PC-3 (cell line): ENCODE measurements at regions not wholly inside any gene's neighbourhood (a gene's known extent, or its start where the extent isn't known, plus 50 kb on each side); places are given as distances from the start of the nearest gene placed in this dataset.

Experiments
- ATAC-seq: fragments of 200-7000 bp; cut with Tn5 transposase; 2 replicates; pipeline ENCODE4 v1.9.1; 2020; ENCODE audit warnings: mild to moderate bottlenecking, moderate library complexity
- BruUV-seq: library from RNA; stranded (reverse); fragments of 400-500 nt; replicated peaks from 2 replicates; lab custom pipeline; 2021; lab: Mats Ljungman, UMichigan
- CTCF ChIA-PET: fragments of 300-600 bp; sonication (Branson Sonifier 250); formaldehyde crosslinking; loops from one replicate; lab custom pipeline; 2022; ENCODE audit warnings: antibody characterized with exemption; lab: Charles Lee
- POLR2A ChIA-PET: fragments of 300-600 bp; sonication (Branson Sonifier 250); formaldehyde crosslinking; loops from one replicate; lab custom pipeline; 2022; ENCODE audit warnings: antibody characterized with exemption; ENCODE audit not compliant: unreplicated experiment; lab: Charles Lee
- DNase-seq: peaks from one replicate; pipeline ENCODE4 v3.0.0-alpha.2; 2015
- H2AFZ ChIP-seq: fragments of 300-600 bp; sonication (generic); 2 replicates; pipeline ENCODE4 v1.6.0; 2016; ENCODE audit warnings: antibody characterized with exemption, low read length
- H3F3A ChIP-seq: fragments of 300-600 bp; sonication (generic); one replicate; pipeline ENCODE4 v1.6.0; 2017; ENCODE audit warnings: antibody characterized with exemption, low read length, control low read depth, mild to moderate bottlenecking; ENCODE audit not compliant: unreplicated experiment
- H3K27ac ChIP-seq: fragments of 300-600 bp; sonication (generic); 2 replicates; pipeline ENCODE4 v1.5.1; 2016; ENCODE audit warnings: mild to moderate bottlenecking, low read length
- H3K27me3 ChIP-seq: fragments of 300-600 bp; sonication (generic); 2 replicates; pipeline ENCODE4 v1.6.1; 2016; ENCODE audit warnings: low read length, mixed read lengths
- H3K36me3 ChIP-seq: fragments of 300-600 bp; sonication (generic); 2 replicates; pipeline ENCODE4 v1.6.1; 2016; ENCODE audit warnings: low read depth, mixed run types, low read length, mixed read lengths
- H3K4me1 ChIP-seq: fragments of 300-600 bp; sonication (generic); 2 replicates; pipeline ENCODE4 v1.5.1; 2016; ENCODE audit warnings: low read length; ENCODE audit not compliant: insufficient read depth
- H3K4me2 ChIP-seq: fragments of 300-600 bp; sonication (generic); 2 replicates; pipeline ENCODE4 v1.6.0; 2016; ENCODE audit warnings: low read length
- H3K4me3 ChIP-seq: fragments of 300-600 bp; sonication (generic); 2 replicates; pipeline ENCODE4 v1.5.1; 2016; ENCODE audit warnings: mild to moderate bottlenecking, low read length, mixed read lengths
- H3K79me2 ChIP-seq: fragments of 300-600 bp; sonication (generic); 2 replicates; pipeline ENCODE4 v1.6.1; 2017; ENCODE audit warnings: low read length, mixed read lengths
- H3K9ac ChIP-seq: fragments of 300-600 bp; sonication (generic); 2 replicates; pipeline ENCODE4 v1.6.0; 2016; ENCODE audit warnings: mild to moderate bottlenecking, low read length
- H3K9me2 ChIP-seq: fragments of 300-600 bp; sonication (generic); replicated peaks from 2 replicates; pipeline ENCODE4 v1.6.1; 2016; ENCODE audit warnings: mixed run types, low read length, mixed read lengths
- H3K9me3 ChIP-seq: fragments of 300-600 bp; sonication (generic); 2 replicates; pipeline ENCODE4 v1.6.1; 2016; ENCODE audit warnings: low read length, mixed read lengths
- H4K20me1 ChIP-seq: fragments of 300-600 bp; sonication (generic); 2 replicates; pipeline ENCODE4 v1.6.1; 2016; ENCODE audit warnings: low read length, mixed read lengths
- CTCF ChIP-seq: fragments of 300-600 bp; sonication (generic); conservative IDR thresholded peaks from 2 replicates; pipeline ENCODE4 v1.5.1; 2017; ENCODE audit warnings: antibody characterized with exemption, low read depth, mild to moderate bottlenecking, low read length
- EZH2 ChIP-seq: fragments of 300-600 bp; sonication (generic); IDR thresholded peaks from one replicate; pipeline ENCODE4 v1.6.1; 2017; ENCODE audit warnings: antibody characterized with exemption, mild to moderate bottlenecking, low read length; ENCODE audit not compliant: unreplicated experiment
- EZH2phosphoT487 ChIP-seq: fragments of 300-600 bp; sonication (generic); IDR thresholded peaks from 2 replicates; pipeline ENCODE4 v1.6.1; 2018; ENCODE audit warnings: mild to moderate bottlenecking, antibody characterized with exemption, low read length, borderline replicate concordance
- intact Hi-C: fragments of 100-400 bp; cut with micrococcal nuclease; formaldehyde crosslinking; loops from 2 replicates; pipeline ENCODE4 v1.9.0; 2023

GRCh38 chr4:75179510-75179909 lies 246.6 kb downstream of the PARM1 start:
- TF ChIP-seq CTCF (no peak), EZH2phosphoT487 (no peak), EZH2 (no peak)
- POLR2A ChIA-PET, result no interaction called here
- BruUV-seq, result no TSS peak
- Histone ChIP-seq H3K36me3 (no peaks in the 10 kb centered on the region), H3K9ac (no peak overlapping the region), H3K27me3 (no peaks in the 10 kb centered on the region), H3K27ac (no peak overlapping the region), H2AFZ (no peak overlapping the region), H3K4me3 (no peak overlapping the region), H3K4me1 (peaks cover 17% of the 10 kb centered on the region), H3F3A (no peaks in the 10 kb centered on the region), H3K4me2 (no peak overlapping the region), H3K9me3 (no peaks in the 10 kb centered on the region), H4K20me1 (no peaks in the 10 kb centered on the region), H3K9me2 (no peaks in the 10 kb centered on the region), H3K79me2 (no peaks in the 10 kb centered on the region)
- CTCF ChIA-PET, result no interaction called here
- DNase-seq, result no peak
- intact Hi-C loops, result no loop called here
- no peak for ATAC-seq

GRCh38 chr4:75172551-75172950 lies 239.6 kb downstream of the PARM1 start:
- Histone ChIP-seq H3K79me2 (no peaks in the 10 kb centered on the region), H3K36me3 (no peaks in the 10 kb centered on the region), H2AFZ (no peak overlapping the region), H3F3A (no peaks in the 10 kb centered on the region), H3K9me3 (no peaks in the 10 kb centered on the region), H4K20me1 (no peaks in the 10 kb centered on the region), H3K4me2 (no peak overlapping the region), H3K4me1 (no peaks in the 10 kb centered on the region), H3K9me2 (no peaks in the 10 kb centered on the region), H3K27ac (no peak overlapping the region), H3K4me3 (no peak overlapping the region), H3K9ac (no peak overlapping the region), H3K27me3 (no peaks in the 10 kb centered on the region)
- CTCF ChIA-PET, result no interaction called here
- intact Hi-C loops, result no loop called here
- TF ChIP-seq EZH2phosphoT487 (no peak), EZH2 (no peak), CTCF (no peak)
- ATAC-seq (no peak), DNase-seq (no peak)
- no TSS peak for BruUV-seq
- POLR2A ChIA-PET, result no interaction called here

- Histone ChIP-seq H3K4me3 (no peak overlapping the region), H3K9me2 (no peaks in the 10 kb centered on the region), H3K36me3 (no peaks in the 10 kb centered on the region), H2AFZ (no peak overlapping the region), H3K79me2 (no peaks in the 10 kb centered on the region), H3F3A (no peaks in the 10 kb centered on the region), H3K4me2 (no peak overlapping the region), H3K27ac (no peak overlapping the region), H4K20me1 (no peaks in the 10 kb centered on the region), H3K9ac (no peak overlapping the region), H3K9me3 (no peaks in the 10 kb centered on the region), H3K4me1 (no peaks in the 10 kb centered on the region), H3K27me3 (no peaks in the 10 kb centered on the region)
- intact Hi-C loops, result no loop called here
- POLR2A ChIA-PET, result no interaction called here
- CTCF ChIA-PET, result no interaction called here
- no TSS peak for BruUV-seq
- ATAC-seq (no peak), DNase-seq (no peak)
- TF ChIP-seq CTCF, result no peak
- no peak for TF ChIP-seq EZH2
- TF ChIP-seq EZH2phosphoT487, result no peak
These were observed 236.5 kb downstream of the PARM1 start for GRCh38 chr4:75169427-75169826.
